ENCODE measurements at regions not wholly inside any gene's neighbourhood (a gene's known extent, or its start where the extent isn't known, plus 50 kb on each side); places are given as distances from the start of the nearest gene placed in this dataset.

DNA sequence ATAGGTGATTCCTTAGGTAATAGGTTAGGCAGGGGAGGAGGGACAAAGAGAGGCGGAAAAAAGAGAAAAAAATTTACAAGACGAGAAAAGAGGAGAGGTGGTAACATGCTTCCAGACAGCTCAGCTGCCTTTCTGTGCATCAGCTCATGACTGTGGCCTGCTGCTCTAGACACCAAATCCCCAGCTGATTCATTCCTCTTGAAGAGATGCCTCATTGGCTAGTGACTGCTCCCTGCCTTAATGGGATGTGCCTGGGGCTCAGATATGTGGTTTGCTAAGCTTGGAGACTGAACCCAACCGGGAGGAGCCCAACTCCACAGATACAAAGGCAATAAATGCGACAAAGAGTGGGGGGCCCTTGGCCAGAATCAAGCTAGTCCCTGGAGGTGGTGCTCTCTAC, 105.9 kb upstream of the FAM20A start:
- no peak overlapping the region for H2AFZ ChIP-seq (ENCODE audit: control insufficient read depth, low read depth, low read length)
- intact Hi-C loops (cut with micrococcal nuclease; ENCODE audit: unreplicated experiment) = no loop called here
- CTCF ChIA-PET = no interaction called here

DNA sequence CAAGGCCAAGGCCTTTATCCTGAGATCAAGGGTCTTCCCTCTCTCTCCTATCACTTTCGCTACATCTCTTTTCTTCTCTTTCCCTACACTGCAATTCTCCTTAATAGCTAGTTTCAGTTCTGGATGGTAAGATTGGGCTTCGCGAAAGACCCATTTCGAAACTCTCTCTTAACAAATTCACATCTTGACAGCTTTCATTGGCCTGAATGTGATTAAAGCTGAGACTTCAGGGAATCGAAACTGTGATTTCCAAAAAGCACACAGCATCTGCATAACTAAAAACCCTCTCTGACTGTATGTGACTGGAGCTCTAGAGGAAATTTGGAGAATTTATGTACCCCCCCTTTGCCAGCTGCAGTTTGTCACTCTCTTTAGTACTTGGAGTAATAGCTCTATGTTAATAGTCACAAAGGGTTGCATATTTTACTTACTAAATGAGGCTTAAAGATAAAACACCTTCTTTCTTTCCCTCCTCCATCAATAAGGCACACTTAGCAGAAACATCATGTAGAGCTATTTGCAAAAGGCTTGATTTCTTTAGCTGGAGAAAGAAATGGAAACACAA, 105.3 kb upstream of the FAM20A start:
- intact Hi-C loops (cut with micrococcal nuclease; ENCODE audit: unreplicated experiment) (no loop called here), in situ Hi-C loops (cut with MboI) (no loop called here)
- no peak overlapping the region for H3K4me2 ChIP-seq (ENCODE audit: control insufficient read depth, insufficient read depth)
- no peak for DNase-seq (ENCODE audit: low read depth, low spot score)
- no peaks in the 10 kb centered on the region; a peak in 1 of 4 replicates for H3K36me3 ChIP-seq (ENCODE audit: control insufficient read depth in 2 of 2, insufficient read depth in 2 of 2, low read length in 1 of 2)
- ChIA-PET POLR2A (no interaction called here), SMC1A (ENCODE audit: uncharacterized antibody, unreplicated experiment) (no interaction called here), CTCF (no interaction called here), RAD21 (ENCODE audit: unreplicated experiment) (interaction anchor here (1.4 kb wide), 1 partner anchor 46 kb away, joined by 3 read pairs; no protein-coding TSS in a partner anchor)
- FAIRE-seq = no peak
- BruUV-seq (replicated peaks) = no TSS peak
- no peak overlapping the region for H3K27ac ChIP-seq (ENCODE audit: control insufficient read depth, insufficient read depth)
- H3K4me1 ChIP-seq (ENCODE audit: control insufficient read depth, insufficient read depth, low read length) = no peaks in the 10 kb centered on the region
- H3K4me3 ChIP-seq = no peak overlapping the region
- H4K20me1 ChIP-seq (ENCODE audit: control insufficient read depth, insufficient read depth) = no peaks in the 10 kb centered on the region
- H2AFZ ChIP-seq (ENCODE audit: control insufficient read depth, low read depth, low read length) = no peak overlapping the region
- H3K27me3 ChIP-seq (replicated peaks in 1 of 2; ENCODE audit: control insufficient read depth in 2 of 2, insufficient read depth in 2 of 2, low read length in 1 of 2) = no peaks in the 10 kb centered on the region; a peak in 1 of 4 replicates
- 36% methylated on average over 5 of the region's 5 CpGs for WGBS (ENCODE audit: insufficient coverage, insufficient replicate concordance, low lambda C conversion rate, missing lambda C conversion rate)
- H3K79me2 ChIP-seq (ENCODE audit: control insufficient read depth, insufficient read depth, low read length) = no peaks in the 10 kb centered on the region
- H3K9ac ChIP-seq (ENCODE audit: control insufficient read depth, insufficient read depth, low read length) = no peak overlapping the region
- no peaks in the 10 kb centered on the region for H3K9me3 ChIP-seq (replicated peaks; ENCODE audit: control insufficient read depth, insufficient read depth, low read length)
- ATAC-seq = no peak
- no peak for TF ChIP-seq IKZF2 (IDR thresholded peaks at IDR 0.05)
- no peak for TF ChIP-seq HDAC2 (IDR thresholded peaks at IDR 0.05)
- TF ChIP-seq BHLHE40 (IDR thresholded peaks at IDR 0.05; ENCODE audit: borderline replicate concordance in 1 of 2, low read depth in 2 of 2, low read length in 1 of 2) = no peak
- TF ChIP-seq REST (IDR thresholded peaks at IDR 0.05; ENCODE audit: low read depth, low read length) = no peak
- TF ChIP-seq FOS (IDR thresholded peaks at IDR 0.05; ENCODE audit: borderline replicate concordance, extremely low read depth, insufficient read length) = no peak
- TF ChIP-seq NR2F1 (conservative IDR thresholded peaks at IDR 0.05) = no peak
- TF ChIP-seq ATF2 (IDR thresholded peaks at IDR 0.05; ENCODE audit: low read length) = no peak

More for the DNA sequence above, 105.9 kb upstream of the FAM20A start:
- Histone ChIP-seq H3K9ac (ENCODE audit: control insufficient read depth, insufficient read depth, low read length) (no peak overlapping the region), H3K4me3 (no peak overlapping the region), H3K79me2 (ENCODE audit: control insufficient read depth, insufficient read depth, low read length) (no peaks in the 10 kb centered on the region), H3K4me2 (ENCODE audit: control insufficient read depth, insufficient read depth) (no peak overlapping the region), H3K27me3 (replicated peaks in 1 of 2; ENCODE audit: control insufficient read depth in 2 of 2, insufficient read depth in 2 of 2, low read length in 1 of 2) (no peaks in the 10 kb centered on the region; a peak in 1 of 4 replicates), H3K4me1 (ENCODE audit: control insufficient read depth, insufficient read depth, low read length) (no peaks in the 10 kb centered on the region), H3K36me3 (ENCODE audit: control insufficient read depth in 2 of 2, insufficient read depth in 2 of 2, low read length in 1 of 2) (no peaks in the 10 kb centered on the region; a peak in 1 of 4 replicates), H4K20me1 (ENCODE audit: control insufficient read depth, insufficient read depth) (no peaks in the 10 kb centered on the region), H3K27ac (ENCODE audit: control insufficient read depth, insufficient read depth) (no peak overlapping the region), H3K9me3 (replicated peaks; ENCODE audit: control insufficient read depth, insufficient read depth, low read length) (no peaks in the 10 kb centered on the region)
- TF ChIP-seq JUND (IDR thresholded peaks at IDR 0.05; ENCODE audit: low read depth, low read length) (no peak), SREBF2 (IDR thresholded peaks at IDR 0.05; ENCODE audit: low read length) (no peak), YY1 (IDR thresholded peaks at IDR 0.05; ENCODE audit: low read depth, low read length) (no peak), NFIC (IDR thresholded peaks at IDR 0.05; ENCODE audit: low read depth, low read length) (no peak), USF2 (IDR thresholded peaks at IDR 0.05; ENCODE audit: borderline replicate concordance, low read depth, low read length) (no peak), EED (IDR thresholded peaks at IDR 0.05; ENCODE audit: low read depth) (no peak), TCF12 (IDR thresholded peaks at IDR 0.05; ENCODE audit: low read depth, low read length) (no peak), NR2F1 (conservative IDR thresholded peaks at IDR 0.05) (no peak), NR2C1 (IDR thresholded peaks at IDR 0.05) (no peak)
- POLR2A ChIA-PET = interaction anchor here (0.6 kb wide), 1 partner anchor 482 kb away, joined by 3 read pairs; no protein-coding TSS in a partner anchor
- no peak for FAIRE-seq
- DNase-seq (ENCODE audit: low read depth, low spot score) = no peak
- in situ Hi-C loops (cut with MboI) = no loop called here
- WGBS (ENCODE audit: insufficient coverage, insufficient replicate concordance, low lambda C conversion rate, missing lambda C conversion rate) = 41% methylated on average over 4 of the region's 4 CpGs
- no TSS peak for BruUV-seq (replicated peaks)
- SMC1A ChIA-PET (ENCODE audit: uncharacterized antibody, unreplicated experiment) = interaction anchor here (0.6 kb wide), 1 partner anchor 493 kb away, joined by 3 read pairs; no protein-coding TSS in a partner anchor
- RAD21 ChIA-PET (ENCODE audit: unreplicated experiment) = interaction anchor here (1.4 kb wide), 1 partner anchor 45 kb away, joined by 3 read pairs; no protein-coding TSS in a partner anchor
- no peak for ATAC-seq
